Suprapubic skin (tissue), 4 donors: ENCODE measurements at regions not wholly inside any gene's neighbourhood (a gene's known extent, or its start where the extent isn't known, plus 50 kb on each side); places are given as distances from the start of the nearest gene placed in this dataset.
"Not testable (repeated sequence)": the region's sequence is repeated elsewhere in the genome, so short reads cannot be mapped to it uniquely, and the experiment has no call there.

Source experiments
- DNase-seq, 2 donors: peaks; one replicate each; pipeline ENCODE4 v3.0.0-alpha.2; 2019; ENCODE audit warnings: low spot score in 2 of 2
- H3K27ac ChIP-seq: fragments of 200-600 bp; sonication (generic); one replicate; pipeline ENCODE4 v1.5.1; 2019
- H3K27me3 ChIP-seq: fragments of 200-600 bp; sonication (generic); one replicate; pipeline ENCODE4 v1.5.1; 2019
- H3K36me3 ChIP-seq: fragments of 200-600 bp; sonication (generic); one replicate; pipeline ENCODE4 v1.5.1; 2019
- H3K4me1 ChIP-seq: fragments of 200-600 bp; sonication (generic); one replicate; pipeline ENCODE4 v1.5.1; 2019
- H3K4me3 ChIP-seq: fragments of 200-600 bp; sonication (generic); one replicate; pipeline ENCODE4 v1.5.1; 2019; ENCODE audit warnings: mild to moderate bottlenecking
- H3K9me3 ChIP-seq: fragments of 200-600 bp; sonication (generic); one replicate; pipeline ENCODE4 v1.5.1; 2019
- CTCF ChIP-seq, 2 donors: fragments of 200-600 bp in 1 of 2; fragments of 450-650 bp in 1 of 2; sonication (generic) in 1 of 2; IDR thresholded peaks; one replicate each; pipeline ENCODE4 v1.5.1; 2016 to 2019; ENCODE audit warnings: antibody characterized with exemption in 2 of 2, mild to moderate bottlenecking in 1 of 2, moderate library complexity in 1 of 2
- EP300 ChIP-seq: sonication (generic); formaldehyde crosslinking; IDR thresholded peaks from one replicate; pipeline ENCODE4 v1.6.1; 2017; ENCODE audit warnings: antibody characterized with exemption
- POLR2A ChIP-seq, 2 donors: fragments of 450-650 bp; IDR thresholded peaks; one replicate each; pipeline ENCODE4 v1.6.1; 2017; ENCODE audit warnings: antibody characterized with exemption in 2 of 2, mild to moderate bottlenecking in 2 of 2, moderate library complexity in 2 of 2
- POLR2AphosphoS5 ChIP-seq, 3 donors: sonication (generic); formaldehyde crosslinking; IDR thresholded peaks; one replicate each; pipeline ENCODE4 v1.6.1; 2017; ENCODE audit warnings: antibody characterized with exemption in 3 of 3
- WGBS: methylation state at CpG from one replicate; pipeline ENCODE4 v1.1.5; 2018; 5-methylcytosine and 5-hydroxymethylcytosine counted together

- H3K9me3 ChIP-seq = no peaks in the 10 kb centered on the region
- peak overlapping the region; percentile 63 for H3K27ac ChIP-seq
- WGBS = 94% methylated on average over 3 of the region's 3 CpGs
- no peak overlapping the region for H3K4me3 ChIP-seq
- H3K4me1 ChIP-seq = peaks cover 27% of the 10 kb centered on the region
- H3K36me3 ChIP-seq = no peaks in the 10 kb centered on the region
- H3K27me3 ChIP-seq = no peaks in the 10 kb centered on the region
- no peak for TF ChIP-seq CTCF (IDR thresholded peaks at IDR 0.05)
- TF ChIP-seq POLR2AphosphoS5 (IDR thresholded peaks at IDR 0.05) = no peak
- TF ChIP-seq POLR2A (IDR thresholded peaks at IDR 0.05) = no peak
- TF ChIP-seq EP300 = no peak
- no peak for DNase-seq
These were observed 74.8 kb upstream of the TNP1 start for GRCh38 chr2:216934623-216935022.

DNA sequence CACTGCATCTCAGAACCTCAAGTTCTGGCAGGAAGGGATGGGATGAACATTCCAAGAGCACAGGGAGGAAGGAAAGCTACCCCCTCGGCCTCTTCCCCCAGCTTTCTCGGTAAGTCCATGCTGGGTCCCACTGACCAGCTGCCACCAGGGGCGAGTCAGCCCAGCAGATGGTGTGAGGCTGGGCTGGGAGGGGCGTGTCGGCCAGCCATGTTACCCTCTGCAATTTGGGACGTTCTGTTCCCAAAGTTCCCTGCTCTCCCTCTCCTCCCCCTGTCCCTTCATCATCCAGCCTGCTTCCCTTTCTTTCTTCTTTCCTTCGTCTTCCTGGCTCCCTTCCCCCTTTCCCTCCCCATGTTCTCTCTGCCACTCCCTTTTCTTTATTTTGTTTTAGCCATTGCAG is 74.3 kb upstream of the TNP1 start:
- TF ChIP-seq CTCF (IDR thresholded peaks at IDR 0.05) = no peak
- no peak for TF ChIP-seq EP300
- peak in 1 of 3 donors; percentile 58 for TF ChIP-seq POLR2AphosphoS5 (IDR thresholded peaks at IDR 0.05)
- no peak for TF ChIP-seq POLR2A (IDR thresholded peaks at IDR 0.05)
- Histone ChIP-seq H3K4me1 (peaks cover 27% of the 10 kb centered on the region), H3K9me3 (no peaks in the 10 kb centered on the region), H3K27me3 (no peaks in the 10 kb centered on the region), H3K27ac (peak overlapping the region; percentile 63), H3K4me3 (no peak overlapping the region), H3K36me3 (no peaks in the 10 kb centered on the region)
- no peak for DNase-seq
- WGBS = 78% methylated on average over 7 of the region's 7 CpGs

DNA sequence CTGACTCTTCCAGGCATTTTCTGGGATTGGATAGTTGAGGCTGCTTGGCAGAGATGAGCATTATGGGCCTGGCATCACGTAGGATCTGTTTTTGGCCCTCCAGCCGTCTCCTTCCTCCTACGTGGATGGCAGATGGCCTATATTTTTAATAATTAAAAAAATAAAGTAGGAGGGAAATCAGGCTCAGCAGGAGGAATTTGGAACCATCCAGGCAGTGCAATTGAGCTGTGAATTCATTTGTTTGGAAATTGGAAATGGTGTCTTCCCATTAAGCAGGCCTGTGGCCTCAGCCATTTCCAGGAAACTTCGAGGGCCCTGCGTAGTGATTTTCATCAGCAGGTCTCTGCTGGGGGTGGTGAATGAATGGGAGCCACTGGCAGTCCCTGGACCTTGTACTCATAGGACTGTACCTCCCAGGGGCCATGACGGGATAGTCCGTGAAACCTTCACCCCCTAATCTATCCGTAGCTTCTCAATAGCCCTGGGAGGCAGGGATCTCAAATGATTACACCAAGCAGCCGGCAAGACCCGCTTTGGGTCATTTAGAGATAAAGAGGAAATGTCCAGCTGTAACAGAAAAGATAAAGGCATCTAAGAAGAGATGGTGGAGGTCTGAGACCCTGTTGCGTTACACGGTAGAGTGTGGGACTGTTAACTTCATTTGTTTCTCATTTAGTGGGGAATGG is 73.1 kb upstream of the TNP1 start:
- Histone ChIP-seq H3K27me3 (no peaks in the 10 kb centered on the region), H3K9me3 (no peaks in the 10 kb centered on the region), H3K4me1 (peaks cover 27% of the 10 kb centered on the region), H3K36me3 (no peaks in the 10 kb centered on the region), H3K4me3 (no peak overlapping the region), H3K27ac (no peak overlapping the region)
- DNase-seq = no peak
- TF ChIP-seq POLR2AphosphoS5 (IDR thresholded peaks at IDR 0.05) = no peak
- no peak for TF ChIP-seq EP300
- no peak for TF ChIP-seq CTCF (IDR thresholded peaks at IDR 0.05)
- TF ChIP-seq POLR2A (IDR thresholded peaks at IDR 0.05) = no peak
- WGBS = 71% methylated on average over 12 of the region's 12 CpGs

DNA sequence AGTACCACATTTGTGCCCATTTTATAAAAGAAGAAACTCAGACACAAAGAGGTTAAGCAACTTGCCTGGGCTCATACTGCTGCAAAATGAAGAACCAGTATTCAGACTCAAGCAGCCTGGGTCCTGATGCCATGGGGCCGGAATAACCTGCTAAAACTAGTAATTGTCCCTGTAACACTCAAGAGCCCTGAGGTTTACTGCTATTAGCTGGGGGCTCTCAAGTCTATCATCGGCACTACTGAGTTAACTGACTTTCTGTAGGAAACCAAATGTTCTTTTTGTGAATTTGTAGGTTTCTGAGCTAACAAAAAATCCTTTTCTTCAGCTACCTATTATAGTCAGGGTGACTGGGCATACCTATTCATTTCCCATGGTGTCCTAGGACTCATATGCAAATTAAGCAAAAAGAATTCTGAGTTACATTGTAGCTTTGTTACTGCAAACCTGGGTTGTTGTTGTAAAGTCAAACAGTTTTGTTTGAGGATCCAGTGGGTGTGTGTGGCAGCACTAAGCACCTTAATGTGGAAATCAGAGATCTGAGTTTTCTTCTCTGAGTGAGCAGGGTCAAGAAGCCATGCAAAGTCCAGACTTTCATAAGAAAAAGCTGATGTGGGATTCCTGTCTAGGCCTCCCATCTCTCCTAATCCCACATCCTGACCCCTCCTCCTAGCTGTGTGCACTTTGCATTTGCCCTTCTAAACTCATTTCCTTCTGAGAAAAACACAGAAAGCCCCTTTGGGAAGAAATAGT is 72.4 kb upstream of the TNP1 start:
- DNase-seq = no peak
- Histone ChIP-seq H3K27ac (no peak overlapping the region), H3K4me3 (no peak overlapping the region), H3K36me3 (no peaks in the 10 kb centered on the region), H3K9me3 (no peaks in the 10 kb centered on the region), H3K4me1 (peaks cover 24% of the 10 kb centered on the region), H3K27me3 (no peaks in the 10 kb centered on the region)
- TF ChIP-seq CTCF (IDR thresholded peaks at IDR 0.05) (no peak), POLR2A (IDR thresholded peaks at IDR 0.05) (no peak), EP300 (no peak), POLR2AphosphoS5 (IDR thresholded peaks at IDR 0.05) (no peak)
- 90% methylated on average over 2 of the region's 2 CpGs for WGBS

- Histone ChIP-seq H3K9me3 (no peaks in the 10 kb centered on the region), H3K27ac (no peak overlapping the region), H3K36me3 (no peaks in the 10 kb centered on the region), H3K4me3 (no peak overlapping the region), H3K4me1 (peaks cover 12% of the 10 kb centered on the region), H3K27me3 (no peaks in the 10 kb centered on the region)
- 98% methylated on average over 2 of the region's 2 CpGs for WGBS
- no peak for DNase-seq
- TF ChIP-seq EP300 (no peak), CTCF (IDR thresholded peaks at IDR 0.05) (no peak), POLR2AphosphoS5 (IDR thresholded peaks at IDR 0.05) (no peak), POLR2A (IDR thresholded peaks at IDR 0.05) (no peak)
These were observed 70.9 kb upstream of the TNP1 start for GRCh38 chr2:216930716-216931115.

DNA sequence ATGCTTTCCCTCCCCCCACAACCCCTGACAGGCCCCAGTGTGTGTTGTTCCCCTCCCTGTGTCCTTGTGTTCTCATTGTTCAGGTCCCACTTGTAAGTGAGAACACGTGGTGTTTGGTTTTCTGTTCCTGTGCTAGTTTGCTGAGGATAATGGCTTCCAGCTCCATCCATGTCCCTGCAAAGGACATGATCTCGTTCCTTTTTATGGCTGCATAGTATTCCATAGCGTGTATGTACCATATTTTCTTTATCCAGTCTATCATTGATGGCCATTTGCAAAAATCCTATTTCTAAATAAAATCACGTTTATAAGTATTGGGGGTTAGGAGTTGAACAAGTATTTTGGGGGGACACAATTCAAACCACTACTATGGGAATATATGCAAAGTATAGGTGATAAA is 69.5 kb upstream of the TNP1 start:
- not testable (repeated sequence) for H3K4me1 ChIP-seq, H3K36me3 ChIP-seq, H3K27me3 ChIP-seq, H3K4me3 ChIP-seq, H3K27ac ChIP-seq, H3K9me3 ChIP-seq, DNase-seq
- 93% methylated on average over 4 of the region's 4 CpGs for WGBS
